H9 (cell line): ENCODE measurements at regions not wholly inside any gene's neighbourhood (a gene's known extent, or its start where the extent isn't known, plus 50 kb on each side); places are given as distances from the start of the nearest gene placed in this dataset.

Experiments
- DNase-seq: peaks from one replicate; pipeline ENCODE4 v3.0.0-alpha.2; 2017
- H2AFZ ChIP-seq: one replicate; pipeline ENCODE4 v1.6.1; 2013; ENCODE audit warnings: mild to moderate bottlenecking, low read length, control low read depth, moderate library complexity
- H2AK5ac ChIP-seq: 2 replicates; pipeline ENCODE4 v1.6.1; 2013; ENCODE audit warnings: low read length, control low read depth, mixed read lengths; ENCODE audit not compliant: insufficient read length
- H2BK120ac ChIP-seq: one replicate; pipeline ENCODE4 v1.6.1; 2013; ENCODE audit warnings: low read depth, mild to moderate bottlenecking, low read length, control low read depth, inconsistent platforms; ENCODE audit not compliant: poor library complexity, severe bottlenecking
- H2BK12ac ChIP-seq: 2 replicates; pipeline ENCODE4 v1.6.1; 2013; ENCODE audit warnings: low read length, control low read depth, mixed read lengths, low read depth; ENCODE audit not compliant: insufficient read length
- H2BK15ac ChIP-seq: 2 replicates; pipeline ENCODE4 v1.6.1; 2013; ENCODE audit warnings: low read depth, low read length, control low read depth
- H2BK20ac ChIP-seq: one replicate; pipeline ENCODE4 v1.6.1; 2013; ENCODE audit warnings: low read depth, mild to moderate bottlenecking, low read length, control low read depth, inconsistent platforms; ENCODE audit not compliant: poor library complexity, severe bottlenecking
- H2BK5ac ChIP-seq: 2 replicates; pipeline ENCODE4 v1.6.1; 2013; ENCODE audit warnings: low read length, control low read depth, mixed read lengths; ENCODE audit not compliant: insufficient read length
- H3K14ac ChIP-seq: 2 replicates; pipeline ENCODE4 v1.6.1; 2013; ENCODE audit warnings: low read length, control low read depth; ENCODE audit not compliant: insufficient read depth
- H3K18ac ChIP-seq: 2 replicates; pipeline ENCODE4 v1.6.1; 2013; ENCODE audit warnings: low read depth, mild to moderate bottlenecking, mixed read lengths, low read length, control low read depth; ENCODE audit not compliant: insufficient read length
- H3K23ac ChIP-seq: 2 replicates; pipeline ENCODE4 v1.6.1; 2013; ENCODE audit warnings: low read length, control low read depth, mixed read lengths, low read depth; ENCODE audit not compliant: insufficient read length
- H3K23me2 ChIP-seq: 2 replicates; pipeline ENCODE4 v1.6.1; 2013; ENCODE audit warnings: low read depth, mild to moderate bottlenecking, mixed read lengths, low read length, control low read depth; ENCODE audit not compliant: insufficient read length, poor library complexity, severe bottlenecking
- H3K27ac ChIP-seq: 2 replicates; pipeline ENCODE4 v1.5.1; 2013; ENCODE audit warnings: low read length, control low read depth, mixed read lengths, low read depth; ENCODE audit not compliant: insufficient read length
- H3K27me3 ChIP-seq: 2 replicates; pipeline ENCODE4 v1.6.1; 2013; ENCODE audit warnings: low read length, control low read depth, inconsistent platforms; ENCODE audit not compliant: insufficient read depth
- H3K4ac ChIP-seq: 2 replicates; pipeline ENCODE4 v1.6.1; 2013; ENCODE audit warnings: low read depth, mild to moderate bottlenecking, control low read depth, inconsistent platforms, low read length, moderate library complexity
- H3K4me1 ChIP-seq: 2 replicates; pipeline ENCODE4 v1.6.1; 2013; ENCODE audit warnings: low read length, control low read depth, inconsistent platforms; ENCODE audit not compliant: insufficient read depth
- H3K4me2 ChIP-seq: 2 replicates; pipeline ENCODE4 v1.6.1; 2013; ENCODE audit warnings: low read length, control low read depth, mixed read lengths; ENCODE audit not compliant: insufficient read length, insufficient read depth
- H3K56ac ChIP-seq: 2 replicates; pipeline ENCODE4 v1.6.1; 2013; ENCODE audit warnings: low read depth, mild to moderate bottlenecking, mixed read lengths, low read length, control low read depth; ENCODE audit not compliant: insufficient read length
- H3K79me1 ChIP-seq: 2 replicates; pipeline ENCODE4 v1.6.1; 2013; ENCODE audit warnings: low read depth, mild to moderate bottlenecking, moderate library complexity, low read length, control low read depth, inconsistent platforms; ENCODE audit not compliant: insufficient read depth, poor library complexity, severe bottlenecking
- H3K79me2 ChIP-seq: 2 replicates; pipeline ENCODE4 v1.6.1; 2013; ENCODE audit warnings: low read length, control low read depth, inconsistent platforms; ENCODE audit not compliant: insufficient read depth
- H3K9ac ChIP-seq: 2 replicates; pipeline ENCODE4 v1.6.1; 2013; ENCODE audit warnings: low read length, control low read depth, mixed read lengths; ENCODE audit not compliant: insufficient read length; ENCODE audit errors: extremely low read depth
- H3K9me3 ChIP-seq: one replicate; pipeline ENCODE4 v1.6.1; 2013; ENCODE audit warnings: low read depth, low read length, inconsistent platforms; ENCODE audit not compliant: control insufficient read depth
- H3T11ph ChIP-seq: one replicate; pipeline ENCODE4 v1.6.1; 2013; ENCODE audit warnings: mild to moderate bottlenecking, low read length, control low read depth, inconsistent platforms
- H4K20me1 ChIP-seq: one replicate; pipeline ENCODE4 v1.6.1; 2013; ENCODE audit not compliant: control insufficient read depth, insufficient read length, insufficient read depth
- H4K5ac ChIP-seq: 2 replicates; pipeline ENCODE4 v1.6.1; 2013; ENCODE audit warnings: low read depth, mild to moderate bottlenecking, mixed read lengths, low read length, control low read depth; ENCODE audit not compliant: insufficient read length
- H4K8ac ChIP-seq: replicated peaks from 2 replicates; pipeline ENCODE4 v1.6.1; 2013; ENCODE audit warnings: low read length, control low read depth, mixed read lengths, low read depth; ENCODE audit not compliant: insufficient read length
- H4K91ac ChIP-seq: 2 replicates; pipeline ENCODE4 v1.6.1; 2013; ENCODE audit warnings: low read depth, mild to moderate bottlenecking, moderate library complexity, mixed read lengths, low read length, control low read depth; ENCODE audit not compliant: insufficient read length
- H3K27ac Mint-ChIP-seq, 3 experiments: 2 replicates in 2 of 3; 3 replicates in 1 of 3; pipeline ENCODE4 v1.8.0; 2020 to 2021; ENCODE audit warnings: mixed read lengths in 3 of 3, mild to moderate bottlenecking in 1 of 3, moderate library complexity in 1 of 3
- H3K27me3 Mint-ChIP-seq: 2 replicates; pipeline ENCODE4 v1.8.0; 2021; ENCODE audit warnings: low read depth, mild to moderate bottlenecking, moderate library complexity, mixed read lengths
- H3K36me3 Mint-ChIP-seq, 3 experiments: 2 replicates in 2 of 3; 3 replicates in 1 of 3; pipeline ENCODE4 v1.8.0; 2020 to 2021; ENCODE audit warnings: low read depth in 3 of 3, mixed read lengths in 3 of 3; ENCODE audit not compliant: insufficient read depth in 1 of 3
- H3K4me1 Mint-ChIP-seq, 2 experiments: 2 replicates each; pipeline ENCODE4 v1.8.0; 2020; ENCODE audit warnings: mixed read lengths in 2 of 2
- H3K4me3 Mint-ChIP-seq, 2 experiments: 2 replicates in 1 of 2; 3 replicates in 1 of 2; pipeline ENCODE4 v1.8.0; 2020 to 2021; ENCODE audit warnings: mild to moderate bottlenecking in 2 of 2, mixed read lengths in 2 of 2, moderate library complexity in 1 of 2
- H3K9me3 Mint-ChIP-seq, 2 experiments: 2 replicates in 1 of 2; 3 replicates in 1 of 2; pipeline ENCODE4 v1.8.0; 2020; ENCODE audit warnings: mild to moderate bottlenecking in 2 of 2, mixed read lengths in 2 of 2, moderate library complexity in 1 of 2
- WGBS: extraction: QIAGEN DNeasy Blood & Tissue Kit; methylation state at CpG from one replicate; pipeline ENCODE4 v1.1.7; 2013; ENCODE audit warnings: missing lambda C conversion rate, low lambda C conversion rate, mixed read lengths; ENCODE audit not compliant: insufficient read length; ENCODE audit errors: extremely low coverage; 5-methylcytosine and 5-hydroxymethylcytosine counted together
- TF ChIP-seq, protein P1 (sequence below): fragments of 200-600 bp; sonication (generic); conservative IDR thresholded peaks from 3 replicates; pipeline ENCODE4 v1.8.0; 2021; ENCODE audit warnings: antibody characterized with exemption, mild to moderate bottlenecking

DNA sequence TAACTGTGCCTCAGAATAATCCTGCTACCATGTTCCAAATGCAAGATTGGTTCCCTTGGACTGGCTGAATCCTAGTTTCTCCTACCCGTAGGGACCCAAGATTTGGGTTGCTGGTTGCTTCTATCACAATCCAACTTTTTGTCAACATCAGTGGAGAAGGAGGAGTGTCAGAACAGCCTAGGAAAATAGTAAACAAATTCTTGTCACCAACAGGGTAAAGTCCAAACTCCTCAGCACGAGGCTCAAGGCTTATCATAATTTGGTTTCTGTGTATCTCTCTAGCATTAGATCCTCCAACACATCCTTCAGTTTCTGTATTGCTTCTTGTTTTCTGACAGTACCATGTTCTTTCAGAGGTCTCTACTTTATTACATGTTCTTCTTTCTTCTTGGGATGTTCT is 370.2 kb upstream of the DAB1 start:
- peaks cover 3% of the 10 kb centered on the region; the same call in 1 of the 2 replicates for H3K4me1 ChIP-seq
- H3K4me3 Mint-ChIP-seq = no peak overlapping the region
- H3T11ph ChIP-seq = no peak overlapping the region
- no peak for DNase-seq
- no peaks in the 10 kb centered on the region; a peak in 1 of 7 replicates for H3K36me3 Mint-ChIP-seq
- H2BK12ac ChIP-seq = no peak overlapping the region
- no peak overlapping the region for H3K27ac Mint-ChIP-seq
- no peak overlapping the region for H3K4ac ChIP-seq
- no peaks in the 10 kb centered on the region for H3K79me2 ChIP-seq
- TF ChIP-seq, protein P1, sequence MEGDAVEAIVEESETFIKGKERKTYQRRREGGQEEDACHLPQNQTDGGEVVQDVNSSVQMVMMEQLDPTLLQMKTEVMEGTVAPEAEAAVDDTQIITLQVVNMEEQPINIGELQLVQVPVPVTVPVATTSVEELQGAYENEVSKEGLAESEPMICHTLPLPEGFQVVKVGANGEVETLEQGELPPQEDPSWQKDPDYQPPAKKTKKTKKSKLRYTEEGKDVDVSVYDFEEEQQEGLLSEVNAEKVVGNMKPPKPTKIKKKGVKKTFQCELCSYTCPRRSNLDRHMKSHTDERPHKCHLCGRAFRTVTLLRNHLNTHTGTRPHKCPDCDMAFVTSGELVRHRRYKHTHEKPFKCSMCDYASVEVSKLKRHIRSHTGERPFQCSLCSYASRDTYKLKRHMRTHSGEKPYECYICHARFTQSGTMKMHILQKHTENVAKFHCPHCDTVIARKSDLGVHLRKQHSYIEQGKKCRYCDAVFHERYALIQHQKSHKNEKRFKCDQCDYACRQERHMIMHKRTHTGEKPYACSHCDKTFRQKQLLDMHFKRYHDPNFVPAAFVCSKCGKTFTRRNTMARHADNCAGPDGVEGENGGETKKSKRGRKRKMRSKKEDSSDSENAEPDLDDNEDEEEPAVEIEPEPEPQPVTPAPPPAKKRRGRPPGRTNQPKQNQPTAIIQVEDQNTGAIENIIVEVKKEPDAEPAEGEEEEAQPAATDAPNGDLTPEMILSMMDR = no peak
- no peaks in the 10 kb centered on the region for H3K9me3 ChIP-seq
- no peaks in the 10 kb centered on the region for H4K20me1 ChIP-seq
- H4K91ac ChIP-seq = no peak overlapping the region
- no peak overlapping the region for H2AFZ ChIP-seq
- no peaks in the 10 kb centered on the region for H3K23me2 ChIP-seq
- H4K8ac ChIP-seq = no peak overlapping the region
- H3K4me2 ChIP-seq = no peak overlapping the region
- no peak overlapping the region for H2AK5ac ChIP-seq
- no peak overlapping the region for H2BK5ac ChIP-seq
- H3K14ac ChIP-seq = no peak overlapping the region
- no peak overlapping the region for H2BK15ac ChIP-seq
- no peak overlapping the region for H3K23ac ChIP-seq
- no peaks in the 10 kb centered on the region for H3K27me3 ChIP-seq
- H2BK120ac ChIP-seq = no peak overlapping the region
- H4K5ac ChIP-seq = no peak overlapping the region
- peaks cover 28 to 33% of the 10 kb centered on the region in 2 experiments for H3K4me1 Mint-ChIP-seq
- no peak overlapping the region for H3K27ac ChIP-seq
- H3K27me3 Mint-ChIP-seq = no peaks in the 10 kb centered on the region
- H3K9me3 Mint-ChIP-seq = no peaks in the 10 kb centered on the region
- no peak overlapping the region for H3K18ac ChIP-seq
- no peaks in the 10 kb centered on the region for H3K79me1 ChIP-seq
- no peak overlapping the region for H2BK20ac ChIP-seq
- no CpG with 5 or more reads among the region's 2 CpGs for WGBS
- no peak overlapping the region for H3K56ac ChIP-seq
- no peak overlapping the region for H3K9ac ChIP-seq
